B cell (primary cell): ENCODE measurements at regions not wholly inside any gene's neighbourhood (a gene's known extent, or its start where the extent isn't known, plus 50 kb on each side); places are given as distances from the start of the nearest gene placed in this dataset.
"Not testable (repeated sequence)": the region's sequence is repeated elsewhere in the genome, so short reads cannot be mapped to it uniquely, and the experiment has no call there.

Experiments
- CTCF ChIP-seq: fragments of 200-600 bp; IDR thresholded peaks from one replicate; pipeline ENCODE4 v1.8.0; 2022; ENCODE audit warnings: antibody characterized with exemption, mild to moderate bottlenecking
- EZH2 ChIP-seq: IDR thresholded peaks from 2 replicates; pipeline ENCODE4 v1.6.1; 2012; ENCODE audit warnings: borderline replicate concordance, low read depth, mild to moderate bottlenecking, moderate library complexity, low read length; ENCODE audit not compliant: insufficient read depth, poor library complexity, severe bottlenecking

GRCh38 chr21:19493437-19494241 is 1090.1 kb upstream of the TMPRSS15 start:
- TF ChIP-seq CTCF, EZH2: not testable (repeated sequence)
